Lung microvascular endothelial cell (primary cell): ENCODE measurements at regions not wholly inside any gene's neighbourhood (a gene's known extent, or its start where the extent isn't known, plus 50 kb on each side); places are given as distances from the start of the nearest gene placed in this dataset.

Source experiments
- DNase-seq, 2 donors: peaks; one replicate each; pipeline versions ENCODE4 v3.0.0 to v3.0.0-alpha.2; 2010; ENCODE audit warnings: low read depth in 2 of 2

DNA sequence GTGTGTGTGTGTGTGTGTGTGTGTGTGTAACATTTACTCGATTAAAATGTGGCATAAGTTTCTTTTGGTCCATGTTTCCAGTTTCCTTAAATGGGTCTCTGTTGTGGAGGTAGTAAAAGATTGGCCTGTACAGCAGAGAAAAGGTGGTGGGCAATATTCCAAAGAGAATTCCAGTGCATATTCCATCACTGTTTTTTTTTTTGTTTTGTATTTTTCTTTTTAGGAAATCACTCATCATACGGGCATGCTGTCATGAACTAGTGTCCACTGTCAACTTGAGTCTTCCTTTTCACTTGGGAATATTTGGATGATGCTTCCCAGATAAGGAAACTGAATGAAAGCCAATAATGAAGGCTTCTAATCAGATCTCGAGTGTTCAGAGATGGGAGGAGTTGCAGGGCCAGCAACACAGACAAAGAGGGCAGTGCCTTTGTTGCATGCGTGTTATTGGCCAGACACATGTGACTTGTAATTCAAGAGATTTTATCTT, 95.2 kb upstream of the PDGFD start:
- DNase-seq: peak; percentile 8 to 97

DNA sequence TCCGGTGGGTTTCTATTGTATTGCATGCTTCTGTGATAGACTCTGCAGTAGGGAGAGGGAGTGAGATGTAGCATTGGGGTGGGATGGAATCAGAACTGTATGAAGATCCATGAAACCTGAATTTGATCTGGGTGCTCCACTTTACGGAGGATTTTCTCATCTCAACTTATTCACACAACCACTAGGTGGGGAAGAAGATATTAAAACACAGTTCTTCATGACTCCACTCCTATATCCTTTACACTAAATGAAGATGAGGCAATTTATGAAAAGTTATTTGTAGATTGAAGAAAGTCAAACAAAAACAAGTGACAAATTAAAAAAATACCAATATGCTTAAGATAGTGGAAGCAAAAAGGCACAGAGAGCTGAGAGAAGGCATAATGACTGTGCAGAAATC, 92.6 kb upstream of the PDGFD start:
- DNase-seq: peak in 1 of 2 donors; percentile 52

DNA sequence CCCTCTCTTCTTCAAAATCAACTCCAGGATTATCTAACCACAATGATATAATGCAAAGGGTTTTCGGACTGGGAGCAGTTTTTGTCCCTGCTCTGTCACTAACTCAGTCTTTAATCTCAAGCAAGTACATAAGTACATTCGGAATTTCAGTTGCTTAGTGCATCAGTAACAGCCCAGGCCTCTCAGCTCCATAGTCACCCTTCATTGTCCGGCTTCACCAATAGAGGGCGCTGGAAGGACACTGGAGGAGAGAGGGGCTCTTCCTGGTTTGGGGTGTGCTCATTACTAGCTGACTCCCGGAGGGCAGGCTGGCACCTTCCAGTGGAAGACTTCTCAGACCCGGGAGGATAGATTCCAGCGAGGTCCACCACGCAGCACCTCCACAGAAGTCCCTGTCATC, 90.4 kb upstream of the PDGFD start:
- DNase-seq: peak; percentile 4 to 57

DNA sequence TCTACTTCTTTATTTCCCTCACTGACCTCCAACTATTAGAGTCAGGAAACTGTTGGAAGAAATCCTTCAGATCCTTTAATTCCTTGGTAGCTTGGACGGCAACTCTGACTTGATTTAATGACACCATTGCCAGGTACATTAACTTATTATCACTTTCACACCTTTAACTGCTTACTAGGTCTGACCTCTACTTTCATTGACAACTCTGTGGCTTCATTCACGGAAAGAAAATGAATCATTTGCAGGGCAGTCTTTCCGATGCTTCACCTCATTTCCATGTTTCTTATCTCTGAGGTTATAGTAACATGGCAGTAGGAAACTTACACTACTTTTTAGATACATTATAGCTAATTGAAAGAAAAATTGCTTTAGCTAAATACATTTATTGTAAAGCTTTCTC, 82.6 kb upstream of the PDGFD start:
- no peak for DNase-seq

DNA sequence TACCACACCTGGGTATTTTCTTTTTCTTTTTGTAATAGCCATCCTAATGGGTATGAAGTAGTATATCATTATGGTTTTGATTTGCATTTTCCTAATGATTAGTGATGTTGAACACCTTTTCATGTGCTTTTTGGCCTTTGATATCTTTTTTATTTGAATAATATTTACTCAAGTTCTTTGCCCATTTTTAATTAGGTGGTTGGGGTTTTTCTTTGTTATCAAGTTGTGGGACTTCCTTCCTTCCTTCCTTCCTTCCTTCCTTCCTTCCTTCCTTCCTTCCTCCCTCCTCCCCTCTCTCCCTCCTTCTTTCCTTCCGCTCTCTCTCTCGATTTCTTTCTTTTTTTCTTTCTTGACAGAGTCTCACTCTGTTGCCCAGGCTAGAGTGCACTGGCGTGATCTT, 75.0 kb upstream of the PDGFD start:
- DNase-seq: no peak

DNA sequence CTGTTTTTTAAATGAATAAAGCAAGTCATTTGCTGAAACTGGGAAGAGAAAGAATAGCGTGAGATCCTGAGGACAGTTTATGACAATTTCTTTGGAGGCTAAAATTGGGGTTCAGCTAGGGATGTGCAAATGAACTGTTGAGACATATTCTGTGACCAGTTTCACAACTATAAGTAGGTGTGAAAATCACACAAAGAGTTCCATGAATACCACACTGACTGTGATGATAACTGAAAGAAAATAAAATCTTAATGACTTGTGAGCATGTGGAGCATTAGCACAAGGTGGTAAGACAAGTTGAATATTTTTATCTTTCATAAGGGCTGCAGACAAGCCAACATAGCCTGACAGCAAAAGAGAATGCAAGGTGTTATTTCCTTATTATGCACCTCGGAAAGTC, 61.1 kb upstream of the PDGFD start:
- DNase-seq: no peak

DNA sequence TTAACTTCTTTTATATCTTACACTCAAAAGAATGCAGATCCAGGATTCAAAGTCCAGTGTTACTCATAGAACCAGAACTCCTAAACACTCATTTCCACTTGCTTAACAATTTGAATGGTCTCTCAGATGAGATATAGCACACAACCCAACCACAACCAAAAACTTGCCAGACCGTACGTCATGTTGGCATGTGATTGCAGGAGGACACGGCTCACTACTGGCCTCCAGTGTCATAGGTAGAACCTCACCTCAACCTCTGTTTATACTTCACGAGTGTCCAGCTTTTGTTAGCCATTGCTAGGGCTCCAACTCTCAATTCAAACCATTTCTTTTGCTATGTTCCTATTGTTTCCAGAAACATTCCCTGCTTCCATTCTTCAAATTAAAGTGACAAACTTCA, 58.5 kb upstream of the PDGFD start:
- DNase-seq: no peak

DNA sequence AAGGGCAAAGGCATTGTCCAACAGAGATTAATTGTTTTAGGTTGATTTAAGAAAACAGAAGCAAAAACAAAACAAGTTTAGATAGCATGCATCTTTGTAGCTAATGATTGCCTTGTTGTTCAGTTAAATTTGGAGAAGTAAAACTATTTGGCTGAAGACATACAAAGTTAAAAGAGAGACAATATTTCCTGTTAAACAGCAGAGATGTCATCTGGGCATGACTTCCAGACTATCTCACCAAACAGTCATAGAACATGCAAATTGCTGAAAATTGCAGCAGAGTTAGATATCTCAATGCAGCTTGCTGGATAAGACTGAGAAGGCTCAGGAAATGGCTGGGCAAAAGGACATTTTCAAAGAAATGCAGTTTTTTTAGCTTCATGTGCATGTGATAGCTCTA, 57.5 kb upstream of the PDGFD start:
- DNase-seq: no peak

DNA sequence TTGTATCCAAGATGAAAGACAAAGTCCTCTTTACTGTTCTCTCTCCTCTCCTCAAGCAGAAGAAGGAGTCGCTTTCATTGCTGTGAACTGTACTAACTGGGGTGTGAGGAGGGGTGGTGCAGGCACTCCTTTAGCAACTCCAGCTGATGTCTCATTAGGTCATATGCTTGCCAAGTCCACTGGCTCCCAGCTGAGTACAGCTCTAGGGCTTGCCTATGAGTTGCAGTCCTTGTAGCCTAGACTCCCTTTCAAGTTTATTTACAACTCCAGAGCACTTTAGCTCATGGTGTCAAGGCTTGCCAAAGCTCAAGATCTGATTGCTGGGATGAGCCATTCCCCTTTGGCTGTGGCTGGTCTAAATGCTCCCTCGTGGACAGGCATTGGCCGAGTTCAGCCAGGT, 55.1 kb upstream of the PDGFD start:
- no peak for DNase-seq

DNA sequence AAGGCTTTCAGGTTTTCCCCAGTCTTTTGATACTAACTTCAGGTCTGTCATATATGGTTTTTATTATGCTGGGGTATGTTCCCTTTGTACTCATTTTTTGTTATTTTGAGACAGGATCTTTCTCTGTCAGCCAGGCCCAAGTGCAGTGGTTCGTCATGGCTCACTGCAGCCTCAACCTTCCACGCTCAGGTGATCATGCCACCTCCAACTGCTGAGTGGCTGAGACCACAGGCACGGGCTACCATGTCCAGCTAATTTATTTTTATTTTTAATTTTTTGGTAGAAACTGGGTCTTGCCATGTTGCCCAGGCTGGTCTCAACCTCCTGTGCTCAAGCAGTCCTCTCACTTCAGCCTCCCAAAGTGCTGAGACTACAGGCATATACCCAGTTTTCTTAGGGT, 50.6 kb upstream of the PDGFD start:
- DNase-seq: no peak
